WTC11 (cell line): ENCODE measurements at regions not wholly inside any gene's neighbourhood (a gene's known extent, or its start where the extent isn't known, plus 50 kb on each side); places are given as distances from the start of the nearest gene placed in this dataset.

Experiments
- CTCF ChIP-seq: fragments of 200-600 bp; IDR thresholded peaks from 2 replicates; pipeline ENCODE4 v1.8.0; 2022; ENCODE audit warnings: antibody characterized with exemption
- MAX ChIP-seq: sonication (generic); formaldehyde crosslinking; IDR thresholded peaks from 2 replicates; pipeline ENCODE4 v1.8.0; 2022; ENCODE audit warnings: mild to moderate bottlenecking, missing genetic modification reagents
- PRDM15 ChIP-seq: sonication (generic); formaldehyde crosslinking; IDR thresholded peaks from 2 replicates; pipeline ENCODE4 v1.8.0; 2022; ENCODE audit warnings: missing genetic modification reagents
- PRRX2 ChIP-seq: fragments of 250-450 bp; sonication (Bioruptor Pico); IDR thresholded peaks from 2 replicates; pipeline ENCODE4 v1.8.0; 2021; ENCODE audit warnings: mild to moderate bottlenecking
- TCF7 ChIP-seq: sonication (generic); formaldehyde crosslinking; IDR thresholded peaks from 2 replicates; pipeline ENCODE4 v1.8.0; 2022; ENCODE audit warnings: mild to moderate bottlenecking, low read depth, missing genetic modification reagents, moderate library complexity
- TP53 ChIP-seq: sonication (generic); formaldehyde crosslinking; IDR thresholded peaks from 2 replicates; pipeline ENCODE4 v1.8.1; 2023; ENCODE audit warnings: mild to moderate bottlenecking, missing genetic modification reagents
- ZNF232 ChIP-seq: sonication (generic); formaldehyde crosslinking; IDR thresholded peaks from 2 replicates; pipeline ENCODE4 v1.8.0; 2022; ENCODE audit warnings: mild to moderate bottlenecking, missing genetic modification reagents

GRCh38 chrX:118249146-118249545 lies 96.8 kb upstream of the WDR44 start:
- TF ChIP-seq CTCF = no peak
- TF ChIP-seq ZNF232 (CRISPR knock-in tag) = no peak
- no peak for TF ChIP-seq TP53 (CRISPR knock-in tag)
- no peak for TF ChIP-seq MAX (CRISPR knock-in tag)
- no peak for TF ChIP-seq TCF7 (CRISPR knock-in tag)
- no peak for TF ChIP-seq PRRX2
- no peak for TF ChIP-seq PRDM15 (CRISPR knock-in tag)
